Osteocyte (in vitro differentiated cells): ENCODE measurements at regions not wholly inside any gene's neighbourhood (a gene's known extent, or its start where the extent isn't known, plus 50 kb on each side); places are given as distances from the start of the nearest gene placed in this dataset.

Source experiments
- DNase-seq: peaks from one replicate; pipeline ENCODE4 v3.0.0; 2021; ENCODE audit warnings: mixed read lengths; ENCODE audit not compliant: unreplicated experiment; ENCODE audit errors: extremely low spot score
- H3K27ac Mint-ChIP-seq: one replicate; pipeline ENCODE4 v1.8.0; 2021; ENCODE audit warnings: mild to moderate bottlenecking, mixed read lengths; ENCODE audit not compliant: unreplicated experiment
- H3K27me3 Mint-ChIP-seq: one replicate; pipeline ENCODE4 v1.8.0; 2021; ENCODE audit warnings: mixed read lengths; ENCODE audit not compliant: unreplicated experiment
- H3K36me3 Mint-ChIP-seq: one replicate; pipeline ENCODE4 v1.8.0; 2021; ENCODE audit warnings: mixed read lengths; ENCODE audit not compliant: unreplicated experiment
- H3K4me1 Mint-ChIP-seq: one replicate; pipeline ENCODE4 v1.8.0; 2021; ENCODE audit warnings: mixed read lengths; ENCODE audit not compliant: unreplicated experiment
- H3K4me3 Mint-ChIP-seq: one replicate; pipeline ENCODE4 v1.8.0; 2021; ENCODE audit warnings: mild to moderate bottlenecking, moderate library complexity, mixed read lengths; ENCODE audit not compliant: unreplicated experiment
- H3K9me3 Mint-ChIP-seq: one replicate; pipeline ENCODE4 v1.8.0; 2021; ENCODE audit warnings: mixed read lengths; ENCODE audit not compliant: unreplicated experiment
- CTCF ChIP-seq: fragments of 200-600 bp; sonication (generic); IDR thresholded peaks from 2 replicates; pipeline ENCODE4 v1.5.0; 2021; ENCODE audit warnings: antibody characterized with exemption, mild to moderate bottlenecking, moderate library complexity

GRCh38 chr10:129131457-129132132, 335.4 kb upstream of the MGMT start:
- no peak overlapping the region for H3K27ac Mint-ChIP-seq
- peaks cover 4% of the 10 kb centered on the region for H3K9me3 Mint-ChIP-seq
- TF ChIP-seq CTCF, result no peak
- no peaks in the 10 kb centered on the region for H3K27me3 Mint-ChIP-seq
- H3K4me3 Mint-ChIP-seq, result no peak overlapping the region
- no peaks in the 10 kb centered on the region for H3K36me3 Mint-ChIP-seq
- no peak for DNase-seq
- H3K4me1 Mint-ChIP-seq, result no peaks in the 10 kb centered on the region

- no peak for DNase-seq
- no peak overlapping the region for H3K4me3 Mint-ChIP-seq
- H3K27me3 Mint-ChIP-seq, result no peaks in the 10 kb centered on the region
- no peaks in the 10 kb centered on the region for H3K9me3 Mint-ChIP-seq
- no peak overlapping the region for H3K27ac Mint-ChIP-seq
- TF ChIP-seq CTCF, result no peak
- no peaks in the 10 kb centered on the region for H3K36me3 Mint-ChIP-seq
- H3K4me1 Mint-ChIP-seq, result no peaks in the 10 kb centered on the region
These were observed 333.2 kb upstream of the MGMT start for GRCh38 chr10:129133856-129134255.

- no peak overlapping the region for H3K4me3 Mint-ChIP-seq
- no peaks in the 10 kb centered on the region for H3K27me3 Mint-ChIP-seq
- H3K9me3 Mint-ChIP-seq, result no peaks in the 10 kb centered on the region
- no peak for TF ChIP-seq CTCF
- H3K27ac Mint-ChIP-seq, result no peak overlapping the region
- DNase-seq, result no peak
- no peaks in the 10 kb centered on the region for H3K36me3 Mint-ChIP-seq
- no peaks in the 10 kb centered on the region for H3K4me1 Mint-ChIP-seq
These were observed 332.7 kb upstream of the MGMT start for GRCh38 chr10:129134371-129134770.

- no peaks in the 10 kb centered on the region for H3K27me3 Mint-ChIP-seq
- no peaks in the 10 kb centered on the region for H3K9me3 Mint-ChIP-seq
- H3K27ac Mint-ChIP-seq, result no peak overlapping the region
- no peak overlapping the region for H3K4me3 Mint-ChIP-seq
- DNase-seq, result no peak
- no peaks in the 10 kb centered on the region for H3K36me3 Mint-ChIP-seq
- TF ChIP-seq CTCF, result no peak
- no peaks in the 10 kb centered on the region for H3K4me1 Mint-ChIP-seq
These were observed 331.4 kb upstream of the MGMT start for GRCh38 chr10:129135624-129136023.

GRCh38 chr10:129136074-129136473, 331.0 kb upstream of the MGMT start:
- Mint-ChIP-seq H3K27ac (no peak overlapping the region), H3K4me3 (no peak overlapping the region), H3K4me1 (no peaks in the 10 kb centered on the region), H3K9me3 (no peaks in the 10 kb centered on the region), H3K36me3 (no peaks in the 10 kb centered on the region), H3K27me3 (no peaks in the 10 kb centered on the region)
- DNase-seq, result no peak
- no peak for TF ChIP-seq CTCF
